CD4-positive, alpha-beta T cell treated with Interferon gamma for 1 hour (primary cell): ENCODE measurements at regions not wholly inside any gene's neighbourhood (a gene's known extent, or its start where the extent isn't known, plus 50 kb on each side); places are given as distances from the start of the nearest gene placed in this dataset.
"Not testable (repeated sequence)": the region's sequence is repeated elsewhere in the genome, so short reads cannot be mapped to it uniquely, and the experiment has no call there.

Source experiments
- DNase-seq: peaks from one replicate; pipeline ENCODE4 v3.0.0-alpha.2; 2020

DNA sequence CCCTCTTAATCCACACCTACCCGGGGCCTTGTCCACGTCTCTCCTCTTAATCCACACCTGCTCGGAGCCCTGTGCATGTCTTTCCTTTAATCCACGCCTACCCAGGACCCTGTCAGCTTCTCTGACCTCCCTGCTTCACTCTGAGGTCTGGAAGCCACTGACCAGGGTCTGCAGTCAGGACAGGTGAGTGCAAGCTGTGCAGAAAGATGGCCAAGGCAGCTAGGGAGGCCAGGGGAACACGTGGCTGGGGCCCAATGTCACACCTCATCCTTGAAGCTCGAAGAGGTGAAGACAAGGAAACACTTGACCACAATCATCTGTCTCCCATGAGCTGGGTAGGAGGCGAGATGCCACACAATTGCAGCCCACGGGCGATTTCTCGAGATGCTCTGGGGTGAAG, 1516.9 kb downstream of the BRD1 start:
- DNase-seq, result no peak

GRCh38 chr22:48310289-48310688, 1517.4 kb downstream of the BRD1 start:
- no peak for DNase-seq

GRCh38 chr22:48309836-48310235, 1517.8 kb downstream of the BRD1 start:
- no peak for DNase-seq

DNA sequence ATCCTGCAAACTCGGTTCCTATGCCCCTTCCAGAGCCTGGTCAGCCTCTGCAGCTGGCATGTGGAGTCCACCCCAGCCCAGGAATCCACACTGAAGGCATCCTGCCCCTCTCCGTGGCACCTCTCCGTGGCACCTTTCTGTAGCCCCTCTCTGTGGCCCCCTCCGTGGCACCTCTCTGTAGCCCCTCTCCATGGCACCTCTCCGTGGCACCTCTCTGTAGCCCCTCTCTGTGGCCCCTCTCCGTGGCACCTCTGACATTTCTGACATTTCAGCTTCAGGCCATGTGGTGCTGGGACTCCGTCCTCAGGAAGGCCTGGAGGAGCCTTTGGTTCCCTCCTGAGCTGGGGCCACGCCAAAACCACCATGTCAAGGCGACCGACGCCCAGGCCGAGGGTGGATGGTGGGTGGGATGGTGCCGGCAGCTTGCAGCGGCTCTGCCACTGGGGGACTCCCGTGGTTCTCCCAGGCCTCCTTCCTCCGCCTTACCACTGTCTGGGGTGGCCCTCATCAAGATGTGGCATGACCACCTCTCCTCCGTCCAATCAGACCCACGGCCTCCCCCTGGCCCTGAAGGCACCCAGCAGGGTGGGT, 1518.5 kb downstream of the BRD1 start:
- DNase-seq, result no peak

- DNase-seq, result no peak
Measured at GRCh38 chr22:48307931-48308330, 1519.7 kb downstream of the BRD1 start.

DNA sequence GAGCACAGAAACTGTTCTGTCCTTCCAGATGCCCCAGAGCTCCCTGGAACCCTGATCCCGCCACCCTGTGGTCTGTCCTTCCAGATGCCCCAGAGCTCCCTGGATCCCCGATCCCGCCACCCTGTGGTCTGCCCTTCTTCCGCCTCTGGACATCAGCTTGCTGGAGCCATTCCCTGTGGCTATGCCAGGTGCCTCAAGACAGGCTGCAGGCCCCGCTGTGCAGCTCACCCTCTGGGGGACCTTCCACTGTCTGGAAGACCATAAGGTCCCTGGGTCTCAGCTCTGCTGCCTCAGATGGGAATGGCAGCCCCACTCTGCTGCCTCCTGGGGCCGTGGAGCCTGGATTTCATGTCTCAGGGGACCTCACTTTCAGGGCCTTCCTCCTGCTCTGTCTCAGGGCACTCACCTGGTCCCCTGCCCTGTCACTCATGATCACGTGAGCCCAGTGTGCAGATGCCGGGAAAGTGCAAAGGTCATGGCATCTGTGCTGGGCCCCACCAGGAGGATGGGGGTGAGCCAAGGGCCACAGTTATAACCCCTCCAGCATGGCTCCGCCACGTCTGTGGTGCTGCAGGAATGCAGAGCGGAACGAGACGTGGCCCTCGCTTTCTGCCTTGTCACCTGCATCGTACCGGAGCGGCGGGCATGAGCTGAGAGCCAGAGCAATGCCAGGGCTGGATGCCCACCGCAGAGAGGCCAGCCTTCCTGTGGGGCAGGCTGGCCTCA, 1520.7 kb downstream of the BRD1 start:
- no peak for DNase-seq

GRCh38 chr22:48306284-48306683, 1521.4 kb downstream of the BRD1 start:
- DNase-seq, result no peak

GRCh38 chr22:48305726-48306235, 1521.9 kb downstream of the BRD1 start:
- no peak for DNase-seq

DNA sequence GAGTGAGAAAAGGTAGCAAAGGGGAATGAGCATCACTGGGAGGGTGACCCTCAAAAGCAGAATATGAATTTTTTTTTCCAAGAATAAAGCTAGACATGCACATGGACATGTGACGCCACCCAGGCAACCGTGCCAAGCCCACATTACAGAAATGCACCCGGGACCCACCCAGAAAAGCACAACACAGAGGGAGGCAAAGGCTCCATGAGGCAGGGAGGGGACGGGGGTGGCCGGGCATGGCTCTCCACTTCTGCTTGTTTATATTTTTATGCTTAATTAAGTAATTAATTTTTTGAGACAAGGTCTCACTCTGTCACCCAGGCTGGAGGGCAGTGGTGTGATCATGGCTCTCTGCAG, 1524.3 kb downstream of the BRD1 start:
- DNase-seq, result no peak

GRCh38 chr22:48302657-48303368, 1524.9 kb downstream of the BRD1 start:
- no peak for DNase-seq

DNA sequence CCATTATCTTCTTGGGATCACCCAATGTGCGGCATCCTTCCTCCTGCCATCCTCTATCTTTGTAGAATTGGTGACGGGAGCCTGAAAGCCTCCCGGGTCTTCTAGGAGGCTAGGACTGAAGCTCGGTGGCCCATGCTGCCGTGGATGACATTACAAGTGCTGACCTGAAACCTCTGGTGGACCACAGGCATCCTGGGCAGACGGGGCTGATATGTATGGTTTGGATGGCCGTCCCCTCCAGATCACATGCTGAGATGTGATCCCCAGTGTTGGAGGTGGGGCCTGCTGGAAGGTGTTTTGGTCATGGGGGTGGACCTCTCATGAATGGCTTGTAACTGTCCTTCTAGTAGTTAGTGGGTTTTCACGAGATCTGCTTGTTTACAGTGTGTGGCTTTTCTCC, 1525.8 kb downstream of the BRD1 start:
- no peak for DNase-seq

DNA sequence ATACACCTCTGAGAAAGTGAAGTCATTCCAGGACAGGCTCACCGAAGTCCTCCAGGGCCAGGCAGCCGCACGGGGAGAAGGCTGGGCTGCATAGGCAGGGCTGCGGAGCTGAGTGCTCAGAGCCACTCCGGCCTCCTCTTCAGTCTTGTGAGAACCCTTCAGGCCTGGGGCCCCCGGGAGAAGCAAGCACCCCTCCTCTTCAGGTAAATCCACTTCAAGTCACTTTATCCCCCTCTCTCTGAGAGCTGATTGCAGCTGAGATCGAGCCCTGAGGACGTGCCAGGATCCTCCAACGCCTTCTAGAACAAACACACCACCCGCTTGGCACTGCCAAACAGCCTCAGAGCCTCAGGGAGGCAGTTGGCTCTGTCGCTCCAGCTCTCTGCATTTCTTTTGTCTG, 1526.3 kb downstream of the BRD1 start:
- DNase-seq, result no peak

DNA sequence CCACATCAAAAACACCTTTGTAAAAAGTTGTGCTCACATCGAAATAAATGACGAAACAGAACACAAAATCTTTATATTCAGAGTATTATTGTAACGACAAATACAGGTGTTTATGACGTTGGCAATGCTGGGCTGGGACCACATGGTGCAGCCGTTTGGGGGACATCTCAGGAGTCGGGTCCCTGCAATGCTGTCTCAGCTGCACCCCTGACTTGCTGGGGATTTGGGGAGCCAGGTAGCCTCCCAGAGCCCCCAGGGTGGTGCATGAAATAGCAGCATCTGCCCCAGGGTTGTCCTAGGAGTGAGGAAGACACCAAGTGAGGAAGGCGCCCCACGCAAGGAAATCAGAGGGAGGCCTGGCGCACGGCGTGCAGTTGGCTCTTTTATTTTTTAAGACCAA, 1526.8 kb downstream of the BRD1 start:
- no peak for DNase-seq

DNA sequence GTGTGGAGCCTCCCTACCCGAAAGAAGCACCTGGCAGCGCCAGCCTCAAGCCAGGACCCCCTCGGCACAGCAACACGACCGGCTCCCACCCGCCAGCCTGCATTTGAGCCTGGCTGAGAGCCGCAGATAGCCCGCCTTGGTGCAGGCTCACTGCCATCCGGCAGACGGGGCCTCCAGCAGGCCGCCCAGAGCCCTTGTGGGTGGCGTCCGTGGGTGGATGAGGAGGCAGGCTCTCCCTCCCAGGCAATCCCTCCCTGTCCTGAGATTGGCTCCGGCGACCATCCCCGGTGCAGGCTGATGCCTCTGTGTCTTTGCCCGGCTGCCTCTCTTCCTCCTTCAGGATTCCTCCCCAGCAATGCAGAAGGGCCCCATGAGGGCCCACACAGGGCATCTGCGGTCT, 1527.9 kb downstream of the BRD1 start:
- DNase-seq, result no peak

DNA sequence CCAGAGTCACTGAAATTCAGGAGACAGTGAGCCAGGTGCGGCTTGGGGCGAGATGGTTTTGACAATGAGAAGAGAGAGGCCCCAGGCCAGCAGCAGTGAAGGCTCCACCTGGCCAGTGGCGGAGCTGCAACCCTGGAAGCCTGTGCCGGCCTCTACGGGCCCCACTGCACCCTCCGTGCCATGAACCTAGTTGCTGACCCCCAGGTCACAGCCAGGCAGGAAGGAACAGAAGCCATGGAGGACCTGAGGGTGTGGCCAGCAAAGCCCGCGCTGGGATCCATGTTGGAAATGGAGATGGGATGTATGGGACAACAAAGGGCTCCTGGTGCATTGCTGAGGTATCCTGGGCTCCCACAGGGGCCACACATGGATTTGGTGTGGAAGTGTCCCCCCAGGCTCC, 1528.5 kb downstream of the BRD1 start:
- DNase-seq, result no peak

DNA sequence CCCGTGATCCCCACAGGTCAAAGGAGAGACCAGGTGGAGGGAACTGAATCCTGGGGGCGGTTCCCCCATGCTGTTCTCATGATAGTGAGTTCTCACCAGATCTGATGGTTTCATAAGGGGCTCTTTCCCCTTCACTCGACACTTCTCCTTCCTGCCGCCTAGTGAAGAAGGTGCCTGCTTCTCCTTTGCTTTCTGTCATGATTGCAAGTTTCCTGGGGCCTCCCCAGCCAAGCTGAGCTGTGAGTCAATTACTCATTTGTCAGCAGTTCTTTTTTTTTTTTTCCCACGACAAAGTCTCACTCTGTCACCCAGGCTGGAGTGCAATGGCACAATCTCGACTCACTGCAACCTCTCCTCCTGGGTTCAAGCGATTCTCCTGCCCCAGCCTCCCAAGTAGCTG, 1530.4 kb downstream of the BRD1 start:
- DNase-seq, result no peak

DNA sequence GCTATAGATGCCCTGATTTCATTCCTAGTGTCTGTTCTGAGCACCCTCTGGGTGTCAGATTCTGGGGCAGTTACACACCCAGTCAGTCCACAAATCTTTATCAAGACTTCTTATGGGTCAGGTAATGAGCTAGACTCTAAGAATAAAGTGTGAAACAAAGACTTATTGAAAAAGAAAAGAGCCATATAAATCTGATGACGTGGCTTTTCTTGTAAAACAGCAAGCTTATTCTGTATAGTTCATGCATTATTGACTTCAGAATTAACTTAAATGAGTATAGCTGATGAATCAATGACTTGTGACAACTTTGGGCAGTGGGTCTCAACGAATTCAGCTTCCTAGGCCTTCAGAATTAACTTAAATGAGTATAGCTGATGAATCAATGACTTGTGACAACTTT, 1527.5 kb downstream of the TBC1D22A start:
- not testable (repeated sequence) for DNase-seq

- no peak for DNase-seq
Measured at GRCh38 chr22:48288376-48288940, 1526.0 kb downstream of the TBC1D22A start.

DNA sequence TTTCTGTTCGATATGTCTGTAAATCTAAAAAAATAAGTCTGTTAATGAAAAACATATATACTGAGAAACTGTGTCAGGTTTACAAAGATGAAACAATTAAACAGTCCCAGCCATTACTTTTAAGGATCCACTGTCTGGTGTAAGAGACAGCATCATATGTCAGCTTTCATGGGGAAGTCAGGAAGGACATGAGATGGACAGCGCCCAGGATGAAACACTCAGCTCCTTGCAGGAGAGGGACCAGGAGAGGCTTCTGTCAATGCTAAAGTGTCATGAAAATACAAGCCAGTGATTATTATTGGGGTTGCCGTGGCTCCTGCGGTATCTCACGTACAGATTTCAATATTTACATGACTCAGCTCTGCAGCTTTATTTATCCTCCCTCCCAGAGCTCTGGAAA, 1524.6 kb downstream of the TBC1D22A start:
- no peak for DNase-seq

- DNase-seq, result no peak
Measured at GRCh38 chr22:48284671-48285070, 1522.2 kb downstream of the TBC1D22A start.

DNA sequence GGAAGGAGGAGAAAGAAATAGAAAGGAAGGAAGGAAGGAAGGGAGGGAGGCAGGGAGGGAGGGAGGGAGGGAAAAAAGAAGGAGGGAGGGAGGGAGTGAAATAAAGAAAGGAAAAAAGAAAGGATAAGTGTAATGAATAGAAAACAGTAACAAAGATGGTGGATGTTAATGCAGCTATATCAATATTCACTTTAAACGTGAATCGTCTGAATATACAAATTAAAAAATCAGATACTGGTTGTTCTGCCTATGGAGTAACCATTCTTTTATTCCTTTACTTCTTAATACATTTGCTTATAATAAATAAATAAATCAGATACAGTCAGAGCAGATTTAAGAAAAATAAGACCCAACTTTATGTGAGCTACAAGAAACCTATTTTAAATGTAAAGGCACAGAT, 1520.4 kb downstream of the TBC1D22A start:
- no peak for DNase-seq

GRCh38 chr22:48279461-48279756, 1517.0 kb downstream of the TBC1D22A start:
- DNase-seq, result no peak

- DNase-seq, result no peak
Measured at GRCh38 chr22:48278620-48279460, 1516.4 kb downstream of the TBC1D22A start.
